Glutamatergic neuron (in vitro differentiated cells): ENCODE measurements at regions not wholly inside any gene's neighbourhood (a gene's known extent, or its start where the extent isn't known, plus 50 kb on each side); places are given as distances from the start of the nearest gene placed in this dataset.

Source experiments
- DNase-seq: peaks from one replicate; pipeline ENCODE4 v3.0.0; 2022
- H3K27ac Mint-ChIP-seq: one replicate; pipeline ENCODE4 v1.8.0; 2020; ENCODE audit warnings: mild to moderate bottlenecking, mixed read lengths, inconsistent platforms; ENCODE audit not compliant: unreplicated experiment
- H3K27me3 Mint-ChIP-seq: one replicate; pipeline ENCODE4 v1.8.0; 2020; ENCODE audit warnings: mild to moderate bottlenecking, moderate library complexity, mixed read lengths, inconsistent platforms; ENCODE audit not compliant: unreplicated experiment
- H3K36me3 Mint-ChIP-seq: one replicate; pipeline ENCODE4 v1.8.0; 2020; ENCODE audit warnings: mild to moderate bottlenecking, mixed read lengths, inconsistent platforms; ENCODE audit not compliant: unreplicated experiment
- H3K4me1 Mint-ChIP-seq: one replicate; pipeline ENCODE4 v1.8.0; 2020; ENCODE audit warnings: mild to moderate bottlenecking, low read depth, mixed read lengths, inconsistent platforms; ENCODE audit not compliant: unreplicated experiment
- H3K4me3 Mint-ChIP-seq: one replicate; pipeline ENCODE4 v1.8.0; 2020; ENCODE audit warnings: mild to moderate bottlenecking, mixed read lengths, inconsistent platforms; ENCODE audit not compliant: unreplicated experiment
- H3K9me3 Mint-ChIP-seq: one replicate; pipeline ENCODE4 v1.8.0; 2020; ENCODE audit warnings: mild to moderate bottlenecking, moderate library complexity, mixed read lengths, inconsistent platforms; ENCODE audit not compliant: unreplicated experiment
- TF ChIP-seq, protein P1 (sequence below): fragments of 200-600 bp; sonication (generic); IDR thresholded peaks from one replicate; pipeline ENCODE4 v1.5.0; 2021; ENCODE audit not compliant: partially characterized antibody, unreplicated experiment

DNA sequence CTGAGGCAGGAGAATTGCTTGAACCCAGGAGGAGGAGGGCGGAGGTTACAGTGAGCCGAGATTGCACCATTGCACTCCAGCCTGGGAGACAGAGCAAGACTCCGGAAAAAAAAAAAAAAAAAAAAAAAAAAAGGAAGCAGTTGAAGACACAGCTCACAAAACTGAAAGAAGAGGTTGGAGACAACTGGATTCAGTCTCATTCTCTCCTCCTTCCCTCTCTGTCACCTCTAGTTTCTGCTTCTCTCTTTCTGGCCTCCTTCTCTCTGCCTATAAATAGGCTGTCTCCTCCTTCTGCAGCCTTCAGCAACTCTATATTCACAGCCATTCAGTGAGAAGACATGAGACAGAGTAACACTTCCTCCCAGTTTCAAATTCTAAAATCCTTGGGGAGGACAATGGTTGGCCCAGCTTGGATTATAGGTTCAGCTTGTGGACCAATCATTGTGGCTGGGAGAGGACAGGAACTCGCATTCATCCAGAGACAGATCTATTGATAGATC, 125.6 kb upstream of the HABP2 start:
- Mint-ChIP-seq H3K27ac (no peak overlapping the region), H3K4me1 (no peaks in the 10 kb centered on the region), H3K4me3 (no peak overlapping the region), H3K9me3 (no peaks in the 10 kb centered on the region), H3K27me3 (no peaks in the 10 kb centered on the region), H3K36me3 (peaks cover 5% of the 10 kb centered on the region)
- TF ChIP-seq, protein P1, sequence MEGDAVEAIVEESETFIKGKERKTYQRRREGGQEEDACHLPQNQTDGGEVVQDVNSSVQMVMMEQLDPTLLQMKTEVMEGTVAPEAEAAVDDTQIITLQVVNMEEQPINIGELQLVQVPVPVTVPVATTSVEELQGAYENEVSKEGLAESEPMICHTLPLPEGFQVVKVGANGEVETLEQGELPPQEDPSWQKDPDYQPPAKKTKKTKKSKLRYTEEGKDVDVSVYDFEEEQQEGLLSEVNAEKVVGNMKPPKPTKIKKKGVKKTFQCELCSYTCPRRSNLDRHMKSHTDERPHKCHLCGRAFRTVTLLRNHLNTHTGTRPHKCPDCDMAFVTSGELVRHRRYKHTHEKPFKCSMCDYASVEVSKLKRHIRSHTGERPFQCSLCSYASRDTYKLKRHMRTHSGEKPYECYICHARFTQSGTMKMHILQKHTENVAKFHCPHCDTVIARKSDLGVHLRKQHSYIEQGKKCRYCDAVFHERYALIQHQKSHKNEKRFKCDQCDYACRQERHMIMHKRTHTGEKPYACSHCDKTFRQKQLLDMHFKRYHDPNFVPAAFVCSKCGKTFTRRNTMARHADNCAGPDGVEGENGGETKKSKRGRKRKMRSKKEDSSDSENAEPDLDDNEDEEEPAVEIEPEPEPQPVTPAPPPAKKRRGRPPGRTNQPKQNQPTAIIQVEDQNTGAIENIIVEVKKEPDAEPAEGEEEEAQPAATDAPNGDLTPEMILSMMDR: no peak
- DNase-seq: no peak

DNA sequence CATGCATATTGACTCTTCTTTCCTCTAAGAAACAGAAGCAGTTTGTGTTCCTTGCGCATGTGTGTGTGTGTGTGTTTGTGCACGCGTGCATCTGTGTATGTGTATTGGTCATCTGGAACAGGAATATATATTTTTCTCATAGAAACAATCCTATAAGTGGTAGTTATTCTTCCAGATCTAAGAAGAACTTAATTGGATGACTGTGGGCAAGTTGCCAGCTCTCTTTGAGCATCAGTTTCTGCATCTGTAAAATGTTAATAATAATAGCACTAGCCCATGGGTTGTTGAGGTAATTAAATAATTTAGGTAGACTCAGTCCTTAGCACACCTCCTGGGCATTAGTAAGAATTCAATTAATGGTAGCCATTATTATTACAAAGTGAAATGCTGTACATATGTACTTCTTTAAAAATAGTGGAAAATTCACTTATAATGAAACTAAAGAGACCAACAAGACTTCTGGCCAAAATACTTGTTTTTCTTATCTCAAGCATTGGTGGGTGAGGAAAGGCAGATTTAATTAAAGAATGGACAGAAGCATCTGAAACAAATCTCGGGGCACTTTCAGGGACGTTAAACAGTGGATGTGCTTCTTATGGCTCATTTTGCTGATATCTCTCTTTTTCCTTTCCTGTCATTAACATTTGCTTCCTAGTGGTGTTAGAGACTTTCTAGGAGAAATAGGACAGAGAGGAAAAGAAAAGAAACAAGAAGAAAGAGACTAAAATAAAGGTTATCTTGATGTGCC, 124.9 kb upstream of the HABP2 start:
- DNase-seq: no peak
- Mint-ChIP-seq H3K27ac (no peak overlapping the region), H3K36me3 (peaks cover 5% of the 10 kb centered on the region), H3K4me1 (no peaks in the 10 kb centered on the region), H3K4me3 (no peak overlapping the region), H3K27me3 (no peaks in the 10 kb centered on the region), H3K9me3 (no peaks in the 10 kb centered on the region)
- TF ChIP-seq, protein P1: no peak

DNA sequence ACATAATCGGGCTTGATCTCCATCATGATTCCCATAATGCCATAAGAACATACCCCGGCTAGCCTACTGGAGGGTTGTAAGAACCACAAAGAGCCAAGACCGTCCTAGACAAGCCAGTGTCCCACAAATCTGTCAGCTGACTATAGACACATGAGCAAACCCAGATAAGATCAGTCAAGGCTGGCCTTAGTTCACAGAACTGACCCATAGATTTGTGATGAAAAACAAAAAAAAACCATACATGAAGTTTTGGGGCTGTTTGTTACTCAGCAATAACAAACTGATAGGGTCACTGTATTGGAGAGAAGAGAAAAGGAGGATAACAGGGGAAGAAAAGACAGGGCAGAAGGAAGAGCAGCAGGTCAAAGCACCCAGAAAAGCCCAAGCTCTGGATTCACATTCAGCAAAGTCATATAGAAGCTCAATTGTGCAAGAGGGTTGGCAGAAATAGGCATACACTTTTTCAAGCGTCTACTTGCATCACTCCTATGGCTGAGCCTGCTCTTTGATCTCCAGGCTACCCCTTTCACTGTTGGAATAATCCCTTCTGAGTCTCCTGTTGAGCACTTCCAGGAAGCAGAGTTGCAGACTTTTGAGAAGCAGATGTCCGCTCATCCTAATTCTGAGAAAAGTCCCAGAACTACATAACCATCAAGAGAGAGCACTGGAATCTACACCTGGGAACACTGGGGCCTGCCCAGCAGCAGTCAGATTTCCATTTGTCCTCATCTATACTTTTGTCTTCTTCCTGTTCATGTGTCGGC, 122.0 kb upstream of the HABP2 start:
- Mint-ChIP-seq H3K36me3 (peaks cover 5% of the 10 kb centered on the region), H3K4me3 (no peak overlapping the region), H3K27me3 (no peaks in the 10 kb centered on the region), H3K4me1 (no peaks in the 10 kb centered on the region), H3K27ac (no peak overlapping the region), H3K9me3 (peaks cover 2% of the 10 kb centered on the region)
- TF ChIP-seq, protein P1: no peak
- DNase-seq: no peak

DNA sequence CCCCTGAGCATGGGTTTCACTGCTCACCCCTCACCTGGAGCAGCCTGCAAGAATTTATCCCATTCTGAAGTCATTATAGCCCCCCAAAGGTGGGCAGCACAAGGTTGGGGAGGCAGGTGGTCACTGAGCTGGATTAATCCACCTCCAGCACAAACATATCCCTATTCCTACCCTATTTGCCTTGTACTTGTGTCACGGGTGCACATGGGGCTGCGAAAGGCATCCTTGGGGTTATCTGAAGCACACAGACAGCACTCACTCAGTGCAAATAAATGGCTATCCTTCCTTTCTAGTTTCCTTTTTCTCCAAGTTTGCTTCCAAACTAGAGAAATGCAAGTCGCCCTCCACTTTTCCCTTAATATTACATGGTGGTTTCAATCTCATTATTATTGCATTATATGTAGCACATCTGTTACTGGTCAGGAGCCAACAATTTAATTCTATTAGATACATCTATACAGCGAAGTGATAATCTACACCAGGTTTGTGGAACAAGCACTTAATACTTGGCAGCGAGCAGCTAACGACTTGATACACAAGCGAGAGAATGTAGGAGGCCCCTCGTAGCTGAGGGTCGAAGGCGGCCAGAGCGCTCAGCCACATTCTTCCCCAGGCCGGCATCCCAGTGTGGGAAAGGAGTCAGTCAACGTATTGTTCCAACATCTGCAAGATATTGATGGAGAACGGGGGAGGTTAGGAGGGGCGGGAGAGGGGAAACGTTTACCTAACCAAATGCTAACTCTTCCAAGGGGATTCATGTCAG, 121.3 kb upstream of the HABP2 start:
- no peak overlapping the region for H3K27ac Mint-ChIP-seq
- no peak for DNase-seq

More for the DNA sequence above, 121.3 kb upstream of the HABP2 start:
- Mint-ChIP-seq H3K27me3 (peaks cover 3% of the 10 kb centered on the region), H3K36me3 (peaks cover 5% of the 10 kb centered on the region), H3K4me3 (no peak overlapping the region), H3K9me3 (peaks cover 2% of the 10 kb centered on the region), H3K4me1 (no peaks in the 10 kb centered on the region)
- TF ChIP-seq, protein P1: no peak
